AG09319 (cell line): ENCODE measurements at regions not wholly inside any gene's neighbourhood (a gene's known extent, or its start where the extent isn't known, plus 50 kb on each side); places are given as distances from the start of the nearest gene placed in this dataset.
"Not testable (repeated sequence)": the region's sequence is repeated elsewhere in the genome, so short reads cannot be mapped to it uniquely, and the experiment has no call there.

Experiments
- DNase-seq: peaks from one replicate; pipeline ENCODE4 v3.0.0-alpha.2; 2010; ENCODE audit warnings: low read depth; ENCODE audit errors: extremely low read depth
- TF ChIP-seq, protein P1 (sequence below): IDR thresholded peaks from 2 replicates; pipeline ENCODE4 v1.5.1; 2011; ENCODE audit warnings: low read depth, mild to moderate bottlenecking, inconsistent platforms, low read length, moderate library complexity

DNA sequence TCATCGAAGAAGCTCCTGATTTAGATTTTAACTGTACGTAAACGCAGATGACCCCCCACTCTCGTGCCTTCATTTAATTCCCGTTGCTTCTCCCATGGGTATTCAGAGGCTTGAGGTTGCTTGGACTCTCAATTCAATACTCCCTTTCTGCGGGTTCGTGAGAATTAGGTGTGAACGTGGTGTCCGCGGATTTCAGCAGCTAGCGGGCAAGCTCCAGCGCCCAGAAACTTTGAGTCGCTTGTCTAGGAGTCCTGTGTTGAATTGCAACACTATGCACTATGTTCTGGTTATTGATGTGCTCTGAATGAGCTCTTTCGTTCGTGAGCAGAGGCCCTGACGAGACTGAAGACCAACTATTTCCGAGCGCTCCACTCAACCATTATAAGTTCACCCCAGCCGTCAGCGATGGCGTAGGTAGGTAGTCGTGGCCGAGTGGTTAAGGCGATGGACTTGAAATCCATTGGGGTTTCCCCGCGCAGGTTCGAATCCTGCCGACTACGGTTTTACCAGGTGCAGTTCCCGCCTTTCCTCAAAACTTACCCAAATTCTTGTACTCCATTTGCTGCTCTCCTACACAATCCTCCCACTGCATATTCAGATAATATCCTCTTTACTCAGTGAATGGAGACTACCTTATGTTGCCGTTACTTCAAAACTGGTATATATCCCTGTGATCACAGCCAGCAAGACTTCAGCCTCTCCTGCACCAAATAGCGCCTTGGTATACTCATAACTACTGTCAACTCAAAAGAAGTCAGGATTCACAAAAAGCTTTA lies 72.6 kb upstream of the ZNF184 start:
- no peak for DNase-seq
- TF ChIP-seq, protein P1, sequence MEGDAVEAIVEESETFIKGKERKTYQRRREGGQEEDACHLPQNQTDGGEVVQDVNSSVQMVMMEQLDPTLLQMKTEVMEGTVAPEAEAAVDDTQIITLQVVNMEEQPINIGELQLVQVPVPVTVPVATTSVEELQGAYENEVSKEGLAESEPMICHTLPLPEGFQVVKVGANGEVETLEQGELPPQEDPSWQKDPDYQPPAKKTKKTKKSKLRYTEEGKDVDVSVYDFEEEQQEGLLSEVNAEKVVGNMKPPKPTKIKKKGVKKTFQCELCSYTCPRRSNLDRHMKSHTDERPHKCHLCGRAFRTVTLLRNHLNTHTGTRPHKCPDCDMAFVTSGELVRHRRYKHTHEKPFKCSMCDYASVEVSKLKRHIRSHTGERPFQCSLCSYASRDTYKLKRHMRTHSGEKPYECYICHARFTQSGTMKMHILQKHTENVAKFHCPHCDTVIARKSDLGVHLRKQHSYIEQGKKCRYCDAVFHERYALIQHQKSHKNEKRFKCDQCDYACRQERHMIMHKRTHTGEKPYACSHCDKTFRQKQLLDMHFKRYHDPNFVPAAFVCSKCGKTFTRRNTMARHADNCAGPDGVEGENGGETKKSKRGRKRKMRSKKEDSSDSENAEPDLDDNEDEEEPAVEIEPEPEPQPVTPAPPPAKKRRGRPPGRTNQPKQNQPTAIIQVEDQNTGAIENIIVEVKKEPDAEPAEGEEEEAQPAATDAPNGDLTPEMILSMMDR, result no peak

DNA sequence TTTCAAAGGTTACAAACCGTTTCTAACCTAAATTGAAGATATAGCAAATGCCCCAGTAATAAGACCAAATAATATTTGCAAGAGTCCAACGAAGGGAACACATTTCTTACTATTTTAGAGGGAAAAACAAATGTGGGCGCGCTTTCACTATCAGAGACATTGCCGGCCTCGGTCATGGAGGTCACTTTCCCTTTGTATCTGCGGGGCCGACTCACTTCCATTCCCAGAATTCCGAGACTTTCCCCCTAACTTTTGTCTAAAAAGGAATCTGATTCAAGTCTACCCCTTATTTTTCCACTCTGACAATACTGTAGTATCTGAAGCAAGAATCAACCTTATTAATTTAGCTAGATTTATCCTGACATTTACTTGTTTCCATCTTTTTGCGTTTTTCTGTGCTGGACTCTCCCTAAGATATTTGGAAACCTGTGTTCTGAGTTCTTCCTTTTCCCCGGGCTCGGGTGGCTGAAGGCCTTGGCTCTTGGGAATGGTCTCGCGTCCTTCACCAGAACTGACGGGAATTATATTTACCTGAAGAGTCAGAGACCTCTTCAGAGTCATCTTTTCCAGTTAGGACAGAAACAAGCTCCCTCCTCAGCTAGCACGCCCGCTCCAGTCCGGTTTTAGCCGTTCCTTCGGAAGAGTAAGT lies 71.8 kb upstream of the ZNF184 start:
- no peak for DNase-seq
- TF ChIP-seq, protein P1, result no peak

DNA sequence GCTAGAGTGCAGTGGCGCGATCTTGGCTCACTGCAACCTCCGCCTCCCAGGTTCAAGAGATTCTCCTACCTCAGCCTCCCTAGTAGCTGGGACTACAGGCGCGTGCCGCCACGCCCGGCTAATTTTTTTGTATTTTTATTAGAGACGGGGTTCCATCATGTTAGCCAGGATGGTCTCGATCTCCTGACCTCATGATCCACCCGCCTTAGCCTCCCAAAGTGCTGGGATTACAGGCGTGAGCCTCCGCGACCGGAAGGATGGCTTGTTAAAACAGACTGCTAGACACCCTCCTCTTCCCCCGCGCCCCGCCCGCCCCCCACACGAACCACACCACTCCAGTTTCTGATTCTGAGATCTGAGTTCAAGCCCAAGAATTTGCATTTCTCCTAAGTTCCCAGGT lies 71.2 kb upstream of the ZNF184 start:
- DNase-seq, result not testable (repeated sequence)

DNA sequence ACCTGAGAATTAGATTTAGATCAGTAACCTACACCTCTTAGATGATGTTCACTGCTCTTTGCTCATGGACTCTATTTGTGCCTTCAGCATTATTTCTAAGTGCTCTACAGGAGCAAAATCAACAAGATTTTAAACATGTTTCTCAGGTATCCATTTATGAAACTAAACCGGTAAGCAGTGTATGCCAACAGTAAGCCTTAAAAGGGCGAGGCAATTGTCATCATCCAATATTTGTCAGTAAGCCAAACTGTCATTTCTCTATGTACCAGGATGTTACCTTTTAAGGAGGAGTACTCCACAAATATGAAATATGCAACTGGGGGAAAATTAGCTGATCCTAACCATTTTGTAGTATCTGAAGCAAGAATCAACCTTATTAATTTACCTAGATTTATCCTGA lies 69.6 kb upstream of the ZNF184 start:
- TF ChIP-seq, protein P1, result no peak
- no peak for DNase-seq

DNA sequence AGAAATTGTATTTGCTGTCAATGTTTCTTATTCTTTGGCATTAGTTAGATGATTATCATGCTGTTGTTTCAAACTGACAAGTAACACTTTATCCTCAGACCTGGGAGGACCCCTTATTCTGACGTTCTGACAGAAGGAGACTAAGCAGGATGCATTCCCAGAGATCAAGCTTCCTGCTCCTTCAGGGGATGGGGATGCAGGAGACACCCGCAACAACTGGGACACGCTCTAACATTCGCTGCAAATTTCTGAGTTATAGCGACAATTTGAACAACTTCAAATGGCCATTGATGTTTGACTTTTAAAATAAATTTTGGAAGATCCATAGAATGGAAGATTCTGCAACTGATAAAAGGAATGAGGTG lies 69.0 kb upstream of the ZNF184 start:
- no peak for DNase-seq
- TF ChIP-seq, protein P1, result no peak

DNA sequence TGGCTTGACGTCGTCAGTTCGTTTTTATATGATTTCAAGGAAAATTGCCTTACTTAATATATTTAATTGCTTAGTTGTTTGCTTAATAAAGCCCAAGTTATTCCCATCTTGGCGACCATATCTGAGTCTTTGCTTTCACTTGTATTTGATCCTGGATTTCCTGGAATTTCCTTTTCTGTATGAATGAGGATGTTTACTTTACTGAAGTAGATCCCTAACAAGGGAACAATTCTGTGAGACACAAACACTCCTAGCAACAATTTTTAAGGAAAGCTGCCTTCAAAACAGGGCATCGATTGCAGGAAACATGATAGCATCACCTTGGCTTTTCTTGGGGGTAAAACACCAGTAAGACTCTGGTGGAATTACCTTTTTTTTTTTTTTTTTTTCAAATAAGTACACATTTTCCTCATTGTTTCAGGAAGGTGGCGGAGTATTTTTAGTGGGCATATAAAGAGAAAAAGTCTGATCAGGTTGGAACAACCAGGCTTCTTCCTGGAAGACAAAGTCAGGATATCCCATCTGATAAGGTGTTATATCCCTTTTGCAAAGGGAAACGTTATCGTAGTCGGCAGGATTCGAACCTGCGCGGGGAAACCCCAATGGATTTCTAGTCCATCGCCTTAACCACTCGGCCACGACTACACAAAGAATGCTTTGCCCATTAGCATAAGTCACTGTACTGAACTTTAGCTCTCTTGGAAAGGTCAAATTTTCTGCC lies 68.5 kb upstream of the ZNF184 start:
- DNase-seq, result no peak
- TF ChIP-seq, protein P1, result no peak

DNA sequence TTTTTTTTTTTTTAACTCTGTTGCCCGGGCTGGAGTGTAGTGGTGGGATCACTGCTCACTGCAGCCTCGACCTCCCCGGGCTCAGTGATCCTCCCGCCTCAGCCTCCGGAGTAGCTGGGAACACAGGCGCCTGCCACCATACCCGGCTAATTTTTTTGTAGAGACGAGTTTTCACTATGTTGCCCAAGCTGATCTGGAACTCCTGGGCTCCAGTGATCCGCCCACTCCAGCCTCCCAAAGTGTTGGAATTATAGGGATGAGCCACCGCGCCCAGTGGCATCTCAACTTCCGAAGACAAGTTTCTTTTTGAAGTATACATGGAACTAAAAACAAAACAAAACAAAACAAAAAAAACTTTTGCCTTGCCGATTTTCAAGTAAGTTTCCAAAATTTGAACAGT lies 66.6 kb upstream of the ZNF184 start:
- no peak for DNase-seq
- TF ChIP-seq, protein P1, result no peak
